HL-60/S4 (cell line): ENCODE measurements at regions not wholly inside any gene's neighbourhood (a gene's known extent, or its start where the extent isn't known, plus 50 kb on each side); places are given as distances from the start of the nearest gene placed in this dataset.
"Not testable (repeated sequence)": the region's sequence is repeated elsewhere in the genome, so short reads cannot be mapped to it uniquely, and the experiment has no call there.

Experiments used
- in situ Hi-C: fragments of 300-500 bp; cut with MboI; formaldehyde crosslinking; loops from 2 replicates; pipeline ENCODE4 v1.14.3; 2022; ENCODE audit warnings: low sequenced_read_pairs

GRCh38 chr17:22303865-22304264 lies 611.5 kb downstream of the KCNJ18 start:
- in situ Hi-C loops: loop anchor here (25.0 kb wide), 1 partner anchor 92 kb away; no protein-coding TSS in a partner anchor

GRCh38 chr17:22304667-22305303 lies 612.5 kb downstream of the KCNJ18 start:
- in situ Hi-C loops: loop anchor here (25.0 kb wide), 1 partner anchor 92 kb away; no protein-coding TSS in a partner anchor

GRCh38 chr17:22305356-22306071 lies 613.2 kb downstream of the KCNJ18 start:
- in situ Hi-C loops: loop anchor here (25.0 kb wide), 1 partner anchor 93 kb away; no protein-coding TSS in a partner anchor

DNA sequence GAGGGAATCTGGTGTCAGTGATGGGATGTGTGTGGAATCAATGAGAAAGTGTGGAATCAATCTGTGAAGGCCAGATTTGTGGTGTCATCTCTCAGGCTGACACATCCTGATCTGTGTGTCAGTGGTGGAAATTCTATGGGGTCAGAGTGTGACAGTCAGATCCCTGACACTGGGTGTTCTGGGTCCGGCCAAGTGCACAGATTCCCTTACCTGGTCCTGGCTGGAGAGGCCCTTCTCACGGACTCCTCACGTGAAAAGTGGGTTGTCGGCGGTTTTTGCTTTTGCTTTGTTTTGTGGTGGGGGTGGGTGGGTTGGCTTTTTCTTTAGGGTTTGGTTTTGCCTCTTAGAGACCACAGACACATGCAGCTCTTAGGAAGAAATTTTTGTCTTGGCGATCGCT lies 618.0 kb downstream of the KCNJ18 start:
- in situ Hi-C loops: loop anchor here (25.0 kb wide), 1 partner anchor 98 kb away; no protein-coding TSS in a partner anchor

GRCh38 chr17:22310717-22311686 lies 618.7 kb downstream of the KCNJ18 start:
- in situ Hi-C loops: loop anchor here (25.0 kb wide), 1 partner anchor 99 kb away; no protein-coding TSS in a partner anchor

- in situ Hi-C loops: loop anchor here (25.0 kb wide), 1 partner anchor 109 kb away; no protein-coding TSS in a partner anchor
These were observed 628.7 kb downstream of the KCNJ18 start for GRCh38 chr17:22321001-22321400.

- in situ Hi-C loops: loop anchor here (25.0 kb wide), 1 partner anchor 111 kb away; no protein-coding TSS in a partner anchor
These were observed 630.7 kb downstream of the KCNJ18 start for GRCh38 chr17:22322893-22323550.

DNA sequence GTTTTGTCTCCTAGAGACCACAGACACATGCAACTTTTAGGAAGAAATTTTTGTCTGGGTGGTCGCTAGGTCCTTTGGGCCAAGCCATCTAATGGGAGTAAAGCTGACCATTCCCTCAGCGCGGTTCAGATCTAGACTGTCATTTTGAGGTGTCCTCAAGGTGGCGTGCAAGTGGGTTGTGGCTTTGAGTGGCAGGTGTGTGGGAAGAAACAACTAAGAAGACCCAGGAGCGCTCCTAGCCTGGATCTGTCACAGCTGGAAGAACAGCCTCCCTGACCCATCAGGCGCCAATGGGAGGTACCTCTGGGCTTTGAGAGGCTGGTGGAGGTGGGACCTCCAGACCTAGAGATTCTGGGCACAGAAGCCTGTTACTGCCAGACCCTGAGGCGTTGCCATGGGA lies 645.1 kb downstream of the KCNJ18 start:
- in situ Hi-C loops: loop anchor here (25.0 kb wide), 1 partner anchor 150 kb away; no protein-coding TSS in a partner anchor

GRCh38 chr17:22356603-22357002 lies 664.3 kb downstream of the KCNJ18 start:
- in situ Hi-C loops: not testable (repeated sequence)

DNA sequence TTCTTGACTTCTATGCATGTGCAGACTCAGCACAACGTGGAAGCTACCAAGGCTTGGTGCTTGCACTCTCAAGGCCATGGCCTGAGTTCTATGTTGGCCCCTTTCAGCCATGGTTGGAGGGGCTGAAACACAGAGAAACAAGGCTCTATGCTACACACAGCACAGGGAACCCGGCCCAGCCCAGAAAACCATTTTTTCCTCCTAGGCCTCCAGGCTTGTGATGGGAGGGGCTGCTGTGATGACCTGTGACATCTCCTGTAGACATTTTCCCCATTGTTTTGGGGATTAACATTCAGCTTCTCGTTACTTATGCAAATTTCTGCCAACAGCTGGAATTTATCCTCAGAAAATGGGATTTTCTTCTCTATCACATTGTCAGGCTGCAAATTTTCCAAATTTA lies 678.7 kb downstream of the KCNJ18 start:
- in situ Hi-C loops: not testable (repeated sequence)

GRCh38 chr17:22373911-22374310 lies 681.6 kb downstream of the KCNJ18 start:
- in situ Hi-C loops: no loop called here

GRCh38 chr17:22374741-22375140 lies 682.4 kb downstream of the KCNJ18 start:
- in situ Hi-C loops: no loop called here

GRCh38 chr17:22376747-22377146 lies 684.4 kb downstream of the KCNJ18 start:
- in situ Hi-C loops: not testable (repeated sequence)

DNA sequence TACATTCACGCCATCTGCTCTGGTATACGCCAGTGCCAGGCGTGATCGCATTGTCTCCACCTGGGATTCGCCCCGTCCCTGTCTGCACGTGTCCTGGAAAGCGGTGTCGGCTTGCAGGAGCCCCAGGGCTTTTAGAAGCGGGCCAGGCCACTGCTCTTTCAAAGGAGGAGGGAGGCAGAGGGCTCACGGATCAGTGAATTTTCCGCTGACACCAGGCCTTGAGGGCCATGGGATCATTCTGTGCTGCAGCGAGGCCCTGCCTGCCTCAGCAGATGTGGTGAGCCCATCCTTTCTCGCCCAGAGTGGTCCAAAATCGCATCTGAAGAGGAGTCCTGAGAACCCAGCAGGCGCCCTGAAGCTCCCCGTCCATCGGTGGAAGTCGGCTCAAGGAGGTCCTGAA lies 686.4 kb downstream of the KCNJ18 start:
- in situ Hi-C loops: not testable (repeated sequence)

DNA sequence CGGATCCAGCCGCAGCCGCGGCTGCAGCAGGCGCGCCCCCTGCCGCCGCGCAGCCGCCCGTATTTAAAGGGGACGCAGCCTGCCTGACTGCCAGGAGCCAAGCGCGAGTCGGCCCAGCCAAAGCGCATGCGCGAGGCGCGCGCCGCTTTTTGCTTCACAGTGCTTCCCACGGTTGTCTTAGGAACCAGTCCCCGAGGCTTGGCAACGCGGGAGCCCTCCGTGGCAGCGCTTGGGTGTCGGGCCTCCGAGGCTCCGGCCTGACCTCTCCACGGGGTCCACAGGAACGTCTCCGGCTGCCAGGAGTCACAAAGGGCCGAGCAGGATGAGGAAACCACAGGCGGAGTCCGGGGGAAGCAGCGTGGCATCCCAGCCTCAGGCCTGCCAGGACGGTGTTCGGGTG lies 689.3 kb downstream of the KCNJ18 start:
- in situ Hi-C loops: not testable (repeated sequence)

DNA sequence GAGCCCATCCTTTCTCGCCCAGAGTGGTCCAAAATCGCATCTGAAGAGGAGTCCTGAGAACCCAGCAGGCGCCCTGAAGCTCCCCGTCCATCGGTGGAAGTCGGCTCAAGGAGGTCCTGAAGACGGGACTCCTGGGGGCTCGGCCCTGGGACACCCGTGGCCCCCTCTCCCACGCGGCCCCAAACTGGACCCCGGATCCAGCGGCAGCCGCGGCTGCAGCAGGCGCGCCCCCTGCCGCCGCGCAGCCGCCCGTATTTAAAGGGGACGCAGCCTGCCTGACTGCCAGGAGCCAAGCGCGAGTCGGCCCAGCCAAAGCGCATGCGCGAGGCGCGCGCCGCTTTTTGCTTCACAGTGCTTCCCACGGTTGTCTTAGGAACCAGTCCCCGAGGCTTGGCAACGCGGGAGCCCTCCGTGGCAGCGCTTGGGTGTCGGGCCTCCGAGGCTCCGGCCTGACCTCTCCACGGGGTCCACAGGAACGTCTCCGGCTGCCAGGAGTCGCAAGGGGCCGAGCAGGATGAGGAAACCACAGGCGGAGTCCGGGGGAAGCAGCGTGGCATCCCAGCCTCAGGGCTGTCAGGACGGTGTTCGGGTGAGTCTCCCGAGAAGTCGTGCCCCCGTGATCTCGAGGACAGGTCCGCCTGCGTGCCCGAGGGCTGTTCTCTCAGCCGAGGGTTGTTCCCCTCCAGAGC lies 691.6 kb downstream of the KCNJ18 start:
- in situ Hi-C loops: not testable (repeated sequence)

GRCh38 chr17:22384461-22384800 lies 692.1 kb downstream of the KCNJ18 start:
- in situ Hi-C loops: not testable (repeated sequence)

DNA sequence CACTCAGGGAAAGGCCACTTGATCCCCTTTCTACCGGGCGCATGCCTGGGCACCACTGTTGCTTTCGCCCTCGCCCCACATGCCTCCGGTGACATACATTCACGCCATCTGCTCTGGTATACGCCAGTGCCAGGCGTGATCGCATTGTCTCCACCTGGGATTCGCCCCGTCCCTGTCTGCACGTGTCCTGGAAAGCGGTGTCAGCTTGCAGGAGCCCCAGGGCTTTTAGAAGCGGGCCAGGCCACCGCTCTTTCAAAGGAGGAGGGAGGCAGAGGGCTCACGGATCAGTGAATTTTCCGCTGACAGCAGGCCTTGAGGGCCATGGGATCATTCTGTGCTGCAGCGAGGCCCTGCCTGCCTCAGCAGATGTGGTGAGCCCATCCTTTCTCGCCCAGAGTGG lies 706.1 kb downstream of the KCNJ18 start:
- in situ Hi-C loops: not testable (repeated sequence)

GRCh38 chr17:22399037-22399436 lies 706.7 kb downstream of the KCNJ18 start:
- in situ Hi-C loops: not testable (repeated sequence)

GRCh38 chr17:22405080-22405479 lies 712.8 kb downstream of the KCNJ18 start:
- in situ Hi-C loops: not testable (repeated sequence)
